K562 (cell line): ENCODE measurements at regions not wholly inside any gene's neighbourhood (a gene's known extent, or its start where the extent isn't known, plus 50 kb on each side); places are given as distances from the start of the nearest gene placed in this dataset.

ENCODE experiments used
- ARID4B ChIP-seq: sonication (generic); formaldehyde crosslinking; IDR thresholded peaks from 2 replicates; pipeline ENCODE4 v1.8.0; 2022; ENCODE audit warnings: mild to moderate bottlenecking, missing genetic modification reagents
- CBFA2T3 ChIP-seq: fragments of 450-650 bp; IDR thresholded peaks from 2 replicates; pipeline ENCODE4 v1.6.1; 2017
- CEBPB ChIP-seq: fragments of 450-650 bp; IDR thresholded peaks from 2 replicates; pipeline ENCODE4 v1.6.1; 2016; ENCODE audit warnings: missing genetic modification characterization, missing compliant biosample characterization
- CTCF ChIP-seq, 3 experiments: IDR thresholded peaks in 2 of 3; conservative IDR thresholded peaks in 1 of 3; 2 replicates each; pipeline ENCODE4 v1.5.1; 2011 to 2012; ENCODE audit warnings: low read length in 3 of 3, mild to moderate bottlenecking in 3 of 3, control low read depth in 2 of 3, improper control_type of control experiment in 1 of 3, inconsistent platforms in 1 of 3, low read depth in 1 of 3, mixed read lengths in 1 of 3, moderate library complexity in 1 of 3; ENCODE audit not compliant: insufficient read depth in 2 of 3
- GABPA ChIP-seq: fragments of 200-800 bp; sonication (Bioruptor generic); conservative IDR thresholded peaks from 2 replicates; pipeline ENCODE4 v1.6.1; 2016; ENCODE audit warnings: low read depth, missing genetic modification characterization, missing compliant biosample characterization
- SP2 ChIP-seq: IDR thresholded peaks from 2 replicates; pipeline ENCODE4 v1.6.1; 2011; ENCODE audit warnings: mild to moderate bottlenecking, low read depth, low read length, moderate library complexity; ENCODE audit not compliant: poor library complexity, severe bottlenecking; ENCODE audit errors: extremely low read depth
- XRCC4 ChIP-seq: IDR thresholded peaks from one replicate; pipeline ENCODE4 v1.6.1; 2011; ENCODE audit not compliant: insufficient read depth, insufficient read length; ENCODE audit errors: extremely low read depth
- TF ChIP-seq, protein P1 (sequence below): sonication (generic); formaldehyde crosslinking; IDR thresholded peaks from 2 replicates; pipeline ENCODE4 v1.9.0; 2022; ENCODE audit warnings: mild to moderate bottlenecking, missing genetic modification reagents

DNA sequence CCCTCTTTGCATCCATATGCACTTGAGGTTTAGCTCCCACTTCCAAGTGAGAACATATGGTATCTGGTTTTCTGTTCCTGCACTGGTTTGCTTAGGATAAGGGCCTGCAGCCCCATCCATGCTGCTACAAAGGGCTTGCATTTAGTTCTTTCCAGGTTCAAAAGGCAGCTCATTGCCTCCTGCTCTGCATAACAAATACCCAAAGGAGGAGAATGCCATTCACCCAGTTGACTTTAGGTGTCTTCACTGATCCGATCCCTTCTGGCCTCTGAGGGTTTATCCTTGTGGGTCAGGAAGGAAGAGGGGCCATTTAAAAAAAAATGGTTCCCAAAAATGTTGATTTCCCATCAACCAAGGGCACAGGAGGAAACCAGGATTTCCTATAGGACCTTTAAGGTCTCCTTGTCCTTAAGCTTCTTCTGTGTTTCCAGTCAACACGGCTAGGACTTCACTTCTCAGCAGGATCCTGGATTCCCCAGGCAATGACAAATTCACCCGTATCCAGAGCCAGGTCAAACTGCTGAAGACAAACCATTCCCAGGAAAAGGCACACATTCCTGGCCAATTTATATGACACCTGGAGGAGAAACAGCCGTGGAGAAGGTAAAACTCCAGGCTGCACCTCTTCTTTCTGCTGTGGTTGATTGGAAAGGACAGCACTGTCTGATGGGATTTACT is 447.7 kb upstream of the CDH4 start:
- TF ChIP-seq CEBPB (tag) (no peak), GABPA (tag) (no peak), SP2 (no peak), CBFA2T3 (no peak), XRCC4 (no peak), ARID4B (CRISPR knock-in tag) (no peak), CTCF (IDR thresholded peaks at IDR 0.05 in 2 of 3, conservative IDR thresholded peaks at IDR 0.05 in 1 of 3; ENCODE audit: insufficient read depth in 2 of 3, low read depth in 1 of 3, low read length in 3 of 3) (no peak)
- TF ChIP-seq, protein P1, sequence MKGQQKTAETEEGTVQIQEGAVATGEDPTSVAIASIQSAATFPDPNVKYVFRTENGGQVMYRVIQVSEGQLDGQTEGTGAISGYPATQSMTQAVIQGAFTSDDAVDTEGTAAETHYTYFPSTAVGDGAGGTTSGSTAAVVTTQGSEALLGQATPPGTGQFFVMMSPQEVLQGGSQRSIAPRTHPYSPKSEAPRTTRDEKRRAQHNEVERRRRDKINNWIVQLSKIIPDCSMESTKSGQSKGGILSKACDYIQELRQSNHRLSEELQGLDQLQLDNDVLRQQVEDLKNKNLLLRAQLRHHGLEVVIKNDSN (CRISPR knock-in tag): no peak
